ENCODE measurements at regions not wholly inside any gene's neighbourhood (a gene's known extent, or its start where the extent isn't known, plus 50 kb on each side); places are given as distances from the start of the nearest gene placed in this dataset.

DNA sequence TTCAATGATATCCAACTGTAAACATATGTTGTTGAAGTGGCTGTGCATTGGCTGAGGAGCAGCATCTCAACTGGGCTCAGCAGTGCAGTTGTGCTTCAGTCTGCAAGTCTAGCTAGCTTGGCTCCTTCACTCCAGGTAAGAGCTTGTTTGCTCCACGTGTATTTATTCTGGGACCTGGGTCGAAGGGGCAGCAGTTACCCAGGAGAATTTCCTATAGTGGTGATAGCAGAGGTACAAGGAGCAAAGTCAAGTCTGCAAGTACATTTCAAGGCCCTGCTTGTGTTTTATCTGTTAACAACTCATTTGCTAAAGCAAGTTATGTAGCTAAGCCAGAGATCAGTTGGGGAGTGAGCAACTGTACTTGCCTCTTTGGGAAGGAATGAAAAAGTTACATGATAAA lies 286.2 kb upstream of the UMPS start:
- intact Hi-C loops (cut with micrococcal nuclease; ENCODE audit: unreplicated experiment), result no loop called here
- Histone ChIP-seq H3K9me3 (no peaks in the 10 kb centered on the region), H3K36me3 (ENCODE audit: control insufficient read depth, insufficient read depth, low read length) (no peaks in the 10 kb centered on the region), H3K4me1 (no peaks in the 10 kb centered on the region), H3K27me3 (replicated peaks; ENCODE audit: control insufficient read depth, insufficient read depth, low read length) (no peaks in the 10 kb centered on the region), H3K4me3 (ENCODE audit: low read depth, low read length) (no peak overlapping the region)
- CTCF ChIA-PET, result no interaction called here
- H3K36me3 Mint-ChIP-seq (ENCODE audit: insufficient read depth, unreplicated experiment), result no peaks in the 10 kb centered on the region
- POLR2A ChIA-PET, result no interaction called here
- H3K27ac Mint-ChIP-seq (ENCODE audit: unreplicated experiment), result no peak overlapping the region
- TF ChIP-seq, protein P1, sequence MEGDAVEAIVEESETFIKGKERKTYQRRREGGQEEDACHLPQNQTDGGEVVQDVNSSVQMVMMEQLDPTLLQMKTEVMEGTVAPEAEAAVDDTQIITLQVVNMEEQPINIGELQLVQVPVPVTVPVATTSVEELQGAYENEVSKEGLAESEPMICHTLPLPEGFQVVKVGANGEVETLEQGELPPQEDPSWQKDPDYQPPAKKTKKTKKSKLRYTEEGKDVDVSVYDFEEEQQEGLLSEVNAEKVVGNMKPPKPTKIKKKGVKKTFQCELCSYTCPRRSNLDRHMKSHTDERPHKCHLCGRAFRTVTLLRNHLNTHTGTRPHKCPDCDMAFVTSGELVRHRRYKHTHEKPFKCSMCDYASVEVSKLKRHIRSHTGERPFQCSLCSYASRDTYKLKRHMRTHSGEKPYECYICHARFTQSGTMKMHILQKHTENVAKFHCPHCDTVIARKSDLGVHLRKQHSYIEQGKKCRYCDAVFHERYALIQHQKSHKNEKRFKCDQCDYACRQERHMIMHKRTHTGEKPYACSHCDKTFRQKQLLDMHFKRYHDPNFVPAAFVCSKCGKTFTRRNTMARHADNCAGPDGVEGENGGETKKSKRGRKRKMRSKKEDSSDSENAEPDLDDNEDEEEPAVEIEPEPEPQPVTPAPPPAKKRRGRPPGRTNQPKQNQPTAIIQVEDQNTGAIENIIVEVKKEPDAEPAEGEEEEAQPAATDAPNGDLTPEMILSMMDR (IDR thresholded peaks at IDR 0.05; ENCODE audit: insufficient read depth in 1 of 2, low read depth in 1 of 2, low read length in 1 of 2, severe bottlenecking in 1 of 2, unreplicated experiment in 1 of 2), result no peak
- no TSS peak for BruUV-seq (replicated peaks)
- H3K4me3 Mint-ChIP-seq (ENCODE audit: unreplicated experiment), result no peak overlapping the region
- no peaks in the 10 kb centered on the region for H3K9me3 Mint-ChIP-seq (ENCODE audit: unreplicated experiment)
- H3K4me1 Mint-ChIP-seq (ENCODE audit: low read depth, unreplicated experiment), result peaks cover 2% of the 10 kb centered on the region
- peaks cover 15% of the 10 kb centered on the region for H3K27me3 Mint-ChIP-seq (ENCODE audit: insufficient read depth, unreplicated experiment)
- DNase-seq, result no peak

DNA sequence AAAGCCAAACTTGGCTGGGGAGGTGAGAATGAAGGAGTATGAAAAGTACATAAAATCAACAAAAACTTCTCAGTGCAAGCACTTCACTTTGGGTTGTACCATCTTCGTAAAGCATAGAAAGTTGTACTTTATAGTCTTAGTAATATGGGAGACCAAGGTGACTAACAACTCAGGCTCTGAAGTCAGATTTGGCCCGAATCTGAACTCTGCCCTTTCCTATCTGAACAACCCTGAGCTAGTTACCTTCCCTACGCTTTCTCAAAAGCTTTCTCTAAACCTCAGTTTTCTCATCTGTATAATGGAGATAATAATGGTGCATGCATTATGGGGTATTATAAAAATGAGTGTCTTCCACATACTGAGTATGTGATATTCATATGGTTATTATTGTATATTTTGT lies 285.4 kb upstream of the UMPS start:
- H3K4me3 Mint-ChIP-seq (ENCODE audit: unreplicated experiment), result no peak overlapping the region
- no TSS peak for BruUV-seq (replicated peaks)
- no peak overlapping the region for H3K27ac Mint-ChIP-seq (ENCODE audit: unreplicated experiment)
- H3K36me3 Mint-ChIP-seq (ENCODE audit: insufficient read depth, unreplicated experiment), result no peaks in the 10 kb centered on the region
- no peaks in the 10 kb centered on the region for H3K4me1 Mint-ChIP-seq (ENCODE audit: low read depth, unreplicated experiment)
- peaks cover 15% of the 10 kb centered on the region for H3K27me3 Mint-ChIP-seq (ENCODE audit: insufficient read depth, unreplicated experiment)
- POLR2A ChIA-PET, result no interaction called here
- no peak overlapping the region for H3K4me3 ChIP-seq (ENCODE audit: low read depth, low read length)
- TF ChIP-seq, protein P1 (IDR thresholded peaks at IDR 0.05; ENCODE audit: insufficient read depth in 1 of 2, low read depth in 1 of 2, low read length in 1 of 2, severe bottlenecking in 1 of 2, unreplicated experiment in 1 of 2), result no peak
- no peaks in the 10 kb centered on the region for H3K4me1 ChIP-seq
- DNase-seq, result no peak
- no peaks in the 10 kb centered on the region for H3K9me3 Mint-ChIP-seq (ENCODE audit: unreplicated experiment)
- intact Hi-C loops (cut with micrococcal nuclease; ENCODE audit: unreplicated experiment), result no loop called here
- H3K9me3 ChIP-seq, result no peaks in the 10 kb centered on the region
- CTCF ChIA-PET, result no interaction called here
- H3K27me3 ChIP-seq (replicated peaks; ENCODE audit: control insufficient read depth, insufficient read depth, low read length), result no peaks in the 10 kb centered on the region
- no peaks in the 10 kb centered on the region for H3K36me3 ChIP-seq (ENCODE audit: control insufficient read depth, insufficient read depth, low read length)

DNA sequence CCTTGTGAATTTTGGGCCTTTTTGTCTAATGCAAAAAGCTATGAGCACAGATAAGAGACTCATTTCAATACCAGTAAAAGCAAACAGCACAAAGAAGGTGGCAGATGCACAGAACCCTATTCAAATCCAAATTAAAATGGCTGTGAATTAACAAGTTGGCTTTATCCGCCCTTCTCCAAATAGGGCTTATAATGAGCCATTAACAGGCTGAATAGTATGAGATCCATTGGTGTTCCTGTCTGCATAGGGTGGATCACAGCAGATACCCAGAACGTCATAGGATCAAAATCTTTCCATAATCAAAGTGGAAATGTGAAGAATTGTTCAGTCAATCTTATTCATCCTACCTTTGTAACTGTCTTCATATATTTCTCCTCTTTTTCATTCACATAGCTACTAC lies 282.4 kb upstream of the UMPS start:
- H3K36me3 Mint-ChIP-seq (ENCODE audit: insufficient read depth, unreplicated experiment), result no peaks in the 10 kb centered on the region

More for the DNA sequence above, 282.4 kb upstream of the UMPS start:
- intact Hi-C loops (cut with micrococcal nuclease; ENCODE audit: unreplicated experiment), result no loop called here
- no peaks in the 10 kb centered on the region for H3K36me3 ChIP-seq (ENCODE audit: control insufficient read depth, insufficient read depth, low read length)
- no TSS peak for BruUV-seq (replicated peaks)
- no peaks in the 10 kb centered on the region for H3K4me1 Mint-ChIP-seq (ENCODE audit: low read depth, unreplicated experiment)
- H3K4me1 ChIP-seq, result no peaks in the 10 kb centered on the region
- H3K9me3 ChIP-seq, result no peaks in the 10 kb centered on the region
- no peak overlapping the region for H3K27ac Mint-ChIP-seq (ENCODE audit: unreplicated experiment)
- no peak overlapping the region for H3K4me3 ChIP-seq (ENCODE audit: low read depth, low read length)
- TF ChIP-seq, protein P1 (IDR thresholded peaks at IDR 0.05; ENCODE audit: insufficient read depth in 1 of 2, low read depth in 1 of 2, low read length in 1 of 2, severe bottlenecking in 1 of 2, unreplicated experiment in 1 of 2), result no peak
- ChIA-PET POLR2A (no interaction called here), CTCF (no interaction called here)
- no peaks in the 10 kb centered on the region for H3K9me3 Mint-ChIP-seq (ENCODE audit: unreplicated experiment)
- H3K27me3 Mint-ChIP-seq (ENCODE audit: insufficient read depth, unreplicated experiment), result peaks cover 20% of the 10 kb centered on the region
- no peak for DNase-seq
- no peaks in the 10 kb centered on the region for H3K27me3 ChIP-seq (replicated peaks; ENCODE audit: control insufficient read depth, insufficient read depth, low read length)
- no peak overlapping the region for H3K4me3 Mint-ChIP-seq (ENCODE audit: unreplicated experiment)
